Endothelial cell of umbilical vein (primary cell): ENCODE measurements at regions not wholly inside any gene's neighbourhood (a gene's known extent, or its start where the extent isn't known, plus 50 kb on each side); places are given as distances from the start of the nearest gene placed in this dataset.

Experiments
- BruUV-seq: library from RNA; stranded (reverse); fragments of 400-500 nt; replicated peaks from 2 replicates; lab custom pipeline; 2021; lab: Mats Ljungman, UMichigan
- CTCF ChIA-PET: fragments of 300-600, 350-600 bp; sonication (Branson Sonifier 250); formaldehyde crosslinking; loops from one replicate; lab custom pipeline; 2021; ENCODE audit warnings: antibody characterized with exemption, inconsistent platforms; lab: Charles Lee
- POLR2A ChIA-PET: fragments of 300-600, 350-600 bp; sonication (Branson Sonifier 250); formaldehyde crosslinking; loops from one replicate; lab custom pipeline; 2021; ENCODE audit warnings: antibody characterized with exemption, inconsistent platforms; lab: Charles Lee
- DNase-seq: peaks from one replicate; pipeline ENCODE4 v3.0.0-alpha.2; 2011; ENCODE audit warnings: low read depth, low spot score
- FAIRE-seq: peaks from 2 replicates; lab custom pipeline; 2011; peaks lifted over from hg19 to GRCh38; lab: Jason Lieb, UNC
- H2AFZ ChIP-seq: 2 replicates; pipeline ENCODE4 v1.6.0; 2012; ENCODE audit warnings: low read depth, low read length, control low read depth, inconsistent platforms
- H3K27ac ChIP-seq: 2 replicates; pipeline ENCODE4 v1.5.1; 2011; ENCODE audit warnings: low read depth, mild to moderate bottlenecking, control low read depth, low read length, moderate library complexity; ENCODE audit not compliant: insufficient read depth
- H3K27me3 ChIP-seq, 2 experiments: 2 replicates each; pipeline versions ENCODE4 v1.6.0 to v1.6.1; 2011; ENCODE audit warnings: low read length in 2 of 2, mixed read lengths in 1 of 2; ENCODE audit not compliant: control insufficient read depth in 2 of 2, insufficient read depth in 2 of 2
- H3K36me3 ChIP-seq, 2 experiments: 2 replicates in 1 of 2; 3 replicates in 1 of 2; pipeline ENCODE4 v1.5.1; 2011; ENCODE audit warnings: low read length in 2 of 2, mild to moderate bottlenecking in 1 of 2, moderate library complexity in 1 of 2; ENCODE audit not compliant: control insufficient read depth in 2 of 2, insufficient read depth in 2 of 2; ENCODE audit errors: extremely low read depth in 1 of 2
- H3K4me1 ChIP-seq: 3 replicates; pipeline ENCODE4 v1.5.1; 2011; ENCODE audit warnings: mild to moderate bottlenecking, low read length; ENCODE audit not compliant: control insufficient read depth, insufficient read depth; ENCODE audit errors: extremely low read depth
- H3K4me2 ChIP-seq: 2 replicates; pipeline ENCODE4 v1.6.1; 2011; ENCODE audit warnings: low read length, control low read depth, mixed read lengths; ENCODE audit not compliant: insufficient read depth
- H3K4me3 ChIP-seq, 3 experiments: fragments of 200-600 bp in 1 of 3; sonication (generic), shearing (Covaris generic) in 1 of 3; replicated peaks in 1 of 3; 2 replicates each; pipeline ENCODE4 v1.5.1; 2011 to 2016; ENCODE audit warnings: control low read depth in 3 of 3, low read length in 3 of 3, mild to moderate bottlenecking in 2 of 3, inconsistent platforms in 1 of 3, low read depth in 1 of 3, moderate library complexity in 1 of 3; ENCODE audit not compliant: insufficient read depth in 1 of 3
- H3K79me2 ChIP-seq: 2 replicates; pipeline ENCODE4 v1.6.0; 2012; ENCODE audit warnings: low read length, inconsistent platforms; ENCODE audit not compliant: control insufficient read depth, insufficient read depth
- H3K9ac ChIP-seq: replicated peaks from 2 replicates; pipeline ENCODE3; 2011; ENCODE audit warnings: low read length, control low read depth; ENCODE audit not compliant: insufficient read depth; ENCODE audit errors: extremely low read depth
- H3K9me1 ChIP-seq: replicated peaks from 3 replicates; pipeline ENCODE4 v1.6.0; 2011; ENCODE audit warnings: mild to moderate bottlenecking, low read length; ENCODE audit not compliant: control insufficient read depth, insufficient read depth; ENCODE audit errors: extremely low read depth
- H3K9me3 ChIP-seq: replicated peaks from 2 replicates; pipeline ENCODE4 v1.5.1; 2012; ENCODE audit warnings: low read length, inconsistent platforms; ENCODE audit not compliant: control insufficient read depth, insufficient read depth
- H4K20me1 ChIP-seq: replicated peaks from 2 replicates; pipeline ENCODE3; 2011; ENCODE audit warnings: mild to moderate bottlenecking, low read length; ENCODE audit not compliant: control insufficient read depth, insufficient read depth; ENCODE audit errors: extremely low read depth
- CTCF ChIP-seq, 2 donors: IDR thresholded peaks; 1 replicate in 1 of 2; 2 replicates in 1 of 2; pipeline ENCODE4 v1.5.1; 2011; ENCODE audit warnings: low read length in 2 of 2, mild to moderate bottlenecking in 2 of 2, moderate library complexity in 2 of 2, control low read depth in 1 of 2, inconsistent platforms in 1 of 2, low read depth in 1 of 2; ENCODE audit not compliant: insufficient read depth in 1 of 2; ENCODE audit errors: extremely low read depth in 1 of 2
- EZH2 ChIP-seq: IDR thresholded peaks from 2 replicates; pipeline ENCODE4 v1.6.1; 2012; ENCODE audit warnings: borderline replicate concordance, low read depth, mild to moderate bottlenecking, moderate library complexity, low read length, inconsistent platforms; ENCODE audit not compliant: severe bottlenecking
- FOS ChIP-seq: IDR thresholded peaks from 2 replicates; pipeline ENCODE4 v1.6.1; 2011; ENCODE audit warnings: mild to moderate bottlenecking, low read length, moderate library complexity, borderline replicate concordance; ENCODE audit not compliant: insufficient read depth
- GATA2 ChIP-seq: IDR thresholded peaks from 2 replicates; pipeline ENCODE4 v1.7.0; 2011; ENCODE audit warnings: low read depth, mild to moderate bottlenecking, moderate library complexity, mixed read lengths, low read length; ENCODE audit not compliant: insufficient read length, insufficient read depth
- JUN ChIP-seq: IDR thresholded peaks from 2 replicates; pipeline ENCODE4 v1.6.1; 2011; ENCODE audit warnings: borderline replicate concordance, low read depth; ENCODE audit not compliant: insufficient read length, insufficient read depth
- MAX ChIP-seq: IDR thresholded peaks from 2 replicates; pipeline ENCODE4 v1.6.1; 2011; ENCODE audit not compliant: insufficient read depth, insufficient read length
- MYC ChIP-seq: IDR thresholded peaks from one replicate; pipeline ENCODE4 v1.6.1; 2011; ENCODE audit warnings: mild to moderate bottlenecking, low read depth, low read length
- POLR2A ChIP-seq: IDR thresholded peaks from 2 replicates; pipeline ENCODE4 v1.6.1; 2012; ENCODE audit warnings: low read depth, mild to moderate bottlenecking, control low read depth, low read length
- POLR2AphosphoS5 ChIP-seq: IDR thresholded peaks from 2 replicates; pipeline ENCODE4 v1.6.1; 2012; ENCODE audit warnings: low read depth, mild to moderate bottlenecking, control low read depth, low read length, moderate library complexity; ENCODE audit not compliant: insufficient read depth
- dilution Hi-C: fragments of 300-500 bp; cut with MboI; formaldehyde crosslinking; loops from one replicate; pipeline ENCODE4 v1.15.0; 2019; ENCODE audit warnings: low sequenced_read_pairs; ENCODE audit not compliant: extremely low pct_ligation_motif_present
- intact Hi-C: fragments of 100-400 bp; cut with micrococcal nuclease; formaldehyde crosslinking; loops from one replicate; pipeline ENCODE4 v1.10.0; 2022

GRCh38 chr3:95607926-95608325 is 1206.5 kb upstream of the EPHA6 start:
- Histone ChIP-seq H3K4me2 (no peak overlapping the region), H3K9me3 (peaks cover 2% of the 10 kb centered on the region), H3K9me1 (no peaks in the 10 kb centered on the region), H2AFZ (no peak overlapping the region), H3K36me3 (no peaks in the 10 kb centered on the region), H3K4me1 (no peaks in the 10 kb centered on the region), H3K4me3 (no peak overlapping the region), H4K20me1 (no peaks in the 10 kb centered on the region), H3K9ac (no peak overlapping the region), H3K27ac (no peak overlapping the region), H3K27me3 (no peaks in the 10 kb centered on the region), H3K79me2 (no peaks in the 10 kb centered on the region)
- intact Hi-C loops: no loop called here
- FAIRE-seq (no peak), DNase-seq (no peak)
- CTCF ChIA-PET: no interaction called here
- BruUV-seq: no TSS peak
- dilution Hi-C loops: no loop called here
- TF ChIP-seq EZH2: no peak
- no peak for TF ChIP-seq MAX
- no peak for TF ChIP-seq CTCF (IDR thresholded peaks at IDR 0.05; ENCODE audit: extremely low read depth in 1 of 2, insufficient read depth in 1 of 2, low read depth in 1 of 2, low read length in 2 of 2)
- TF ChIP-seq MYC: no peak
- TF ChIP-seq JUN: no peak
- TF ChIP-seq POLR2AphosphoS5: no peak
- TF ChIP-seq GATA2: no peak
- no peak for TF ChIP-seq POLR2A
- TF ChIP-seq FOS: no peak
- POLR2A ChIA-PET: no interaction called here
